NCI-H510A treated with DMSO at 0.1 percent for 48 hours (cell line): ENCODE measurements at regions not wholly inside any gene's neighbourhood (a gene's known extent, or its start where the extent isn't known, plus 50 kb on each side); places are given as distances from the start of the nearest gene placed in this dataset.

Source experiments
- DNase-seq: peaks from one replicate; lab custom pipeline; 2025; lab: John Stamatoyannopoulos, UW

DNA sequence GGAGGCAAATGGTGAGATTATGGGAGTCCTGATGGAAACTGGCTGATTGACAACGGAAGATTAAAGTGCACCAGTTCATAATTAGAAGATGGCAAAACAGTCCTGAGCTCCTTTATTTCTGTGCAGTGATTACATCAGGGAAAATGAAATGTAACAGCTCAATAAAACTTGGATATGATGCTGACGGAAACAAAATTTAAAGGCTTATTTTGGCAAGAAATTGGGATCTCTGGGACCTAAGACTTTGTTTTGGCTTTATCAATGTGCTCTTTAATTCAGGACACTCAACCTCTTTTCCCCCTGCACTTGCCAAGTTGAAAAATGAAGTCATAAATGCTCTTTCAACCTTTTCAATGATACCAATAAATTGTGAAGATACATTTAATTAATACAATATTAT, 226.8 kb downstream of the C6orf118 start:
- no peak for DNase-seq

GRCh38 chr6:165081944-165082532, 227.4 kb downstream of the C6orf118 start:
- DNase-seq, result no peak

DNA sequence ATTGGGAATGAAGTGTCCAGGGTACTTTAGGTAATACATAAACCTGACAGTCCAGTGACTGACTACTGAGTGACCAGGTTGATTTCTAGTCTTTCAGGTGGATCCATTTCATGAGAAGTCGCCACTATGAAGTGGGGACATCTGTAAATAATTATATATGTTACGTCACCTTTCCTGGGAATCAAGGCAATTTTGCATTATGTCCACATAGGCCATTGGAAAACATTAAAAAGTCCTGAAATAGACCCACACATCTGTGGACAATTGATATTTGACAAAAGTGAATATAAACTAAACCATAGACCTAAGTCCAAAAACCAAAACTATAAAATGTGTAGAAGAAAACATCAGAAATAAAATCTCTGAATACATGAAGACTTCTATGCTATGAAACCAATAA, 231.5 kb downstream of the C6orf118 start:
- DNase-seq, result no peak

GRCh38 chr6:165071906-165072305, 237.5 kb downstream of the C6orf118 start:
- no peak for DNase-seq

DNA sequence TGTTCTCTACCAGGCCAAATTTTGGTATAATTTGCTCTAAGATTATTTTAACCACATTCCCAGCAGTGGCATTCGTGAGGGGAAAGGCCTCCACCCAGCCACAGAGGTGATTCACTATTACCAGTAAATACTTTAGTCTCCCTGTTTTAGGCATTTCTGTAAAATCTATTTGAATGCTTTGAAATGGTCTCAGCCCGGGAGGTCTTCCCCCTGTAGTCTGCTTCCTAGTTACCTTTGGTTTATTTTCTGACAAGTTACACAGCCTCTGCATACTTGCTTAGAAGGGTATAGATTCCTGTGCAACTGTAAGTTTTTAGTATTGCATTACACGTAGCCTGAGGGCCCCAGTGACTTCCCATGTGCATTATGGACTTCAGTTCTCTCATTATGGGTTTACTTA, 248.7 kb downstream of the C6orf118 start:
- DNase-seq, result no peak

GRCh38 chr6:165059032-165059431, 250.4 kb downstream of the C6orf118 start:
- no peak for DNase-seq

DNA sequence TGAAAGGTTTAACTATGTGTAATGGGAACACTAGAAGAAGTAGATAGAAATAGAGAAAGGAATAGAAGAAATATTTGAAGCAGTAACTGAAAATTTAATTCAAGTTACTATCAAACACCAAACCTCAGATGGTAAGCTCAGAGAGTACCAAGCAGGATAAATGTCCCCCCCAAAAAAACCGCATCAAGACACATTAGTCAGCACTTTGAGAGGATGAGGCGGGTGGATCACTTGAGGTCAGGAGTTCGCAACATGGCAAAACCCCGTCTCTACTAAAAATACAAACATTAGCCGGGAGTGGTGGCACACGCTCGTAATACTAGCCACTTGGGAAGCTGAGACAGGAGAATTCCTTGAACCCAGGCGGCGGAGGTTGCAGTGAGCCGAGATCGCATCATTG, 253.1 kb downstream of the C6orf118 start:
- DNase-seq, result no peak

GRCh38 chr6:165055231-165055630, 254.2 kb downstream of the C6orf118 start:
- no peak for DNase-seq

- no peak for DNase-seq
Observed at GRCh38 chr6:165052561-165053480, 256.6 kb downstream of the C6orf118 start.

- DNase-seq, result no peak
Observed at GRCh38 chr6:165049362-165049761, 260.0 kb downstream of the C6orf118 start.

- no peak for DNase-seq
Observed at GRCh38 chr6:165047952-165048351, 261.5 kb downstream of the C6orf118 start.

DNA sequence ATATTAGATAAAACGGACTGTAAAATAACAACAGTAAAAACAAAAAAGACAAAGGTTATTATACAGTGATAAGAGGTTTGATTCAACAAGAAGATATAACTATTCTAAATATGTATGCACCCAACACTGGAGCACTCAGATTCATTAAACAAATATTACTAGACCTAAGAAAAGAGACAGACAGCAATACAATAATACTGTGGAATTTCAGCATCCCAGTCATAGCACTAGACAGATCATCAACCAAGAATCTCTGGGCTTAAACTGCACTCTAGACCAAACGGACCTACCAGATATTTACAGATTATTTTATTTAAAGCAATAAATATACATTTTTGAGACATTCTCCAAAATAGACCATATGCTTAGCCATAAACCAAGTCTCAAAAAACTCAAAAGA, 263.8 kb downstream of the C6orf118 start:
- DNase-seq, result no peak

DNA sequence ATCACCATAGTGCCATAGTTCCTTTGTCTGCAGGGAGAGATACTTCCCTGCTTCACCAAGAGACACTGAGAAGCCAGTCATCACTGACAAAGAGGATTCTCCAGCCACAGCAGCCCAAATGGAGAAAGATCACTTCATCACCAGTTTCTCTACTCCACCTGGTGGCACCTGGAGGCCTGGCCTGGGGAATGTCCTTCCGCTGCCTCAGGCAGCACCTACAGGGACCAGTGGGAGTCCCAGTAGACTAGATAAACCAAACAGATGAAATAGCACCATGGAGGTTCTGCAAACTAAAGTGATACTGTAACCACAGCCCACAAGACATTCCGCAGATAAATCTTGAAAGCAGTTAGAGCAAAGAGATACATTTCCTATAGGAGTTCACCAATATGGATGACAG, 266.5 kb downstream of the C6orf118 start:
- DNase-seq, result no peak

DNA sequence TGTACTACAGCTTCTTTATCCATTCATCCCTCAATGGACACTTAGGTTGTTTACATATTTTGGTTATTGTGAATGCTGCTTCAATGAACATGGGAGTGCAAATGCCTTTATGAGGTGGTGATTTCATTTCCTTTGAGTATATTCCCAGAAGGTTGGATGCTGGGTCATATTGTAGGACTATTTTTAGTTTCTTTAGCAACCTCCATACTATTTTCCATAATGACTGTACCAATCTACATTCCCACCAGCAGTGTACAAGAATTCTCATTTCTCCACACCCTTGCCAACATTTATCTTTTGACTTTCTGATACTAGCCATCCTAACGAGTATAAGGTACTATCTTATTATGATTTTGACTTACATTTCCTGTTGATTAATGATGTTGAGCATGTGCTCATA, 269.0 kb downstream of the C6orf118 start:
- DNase-seq, result no peak

DNA sequence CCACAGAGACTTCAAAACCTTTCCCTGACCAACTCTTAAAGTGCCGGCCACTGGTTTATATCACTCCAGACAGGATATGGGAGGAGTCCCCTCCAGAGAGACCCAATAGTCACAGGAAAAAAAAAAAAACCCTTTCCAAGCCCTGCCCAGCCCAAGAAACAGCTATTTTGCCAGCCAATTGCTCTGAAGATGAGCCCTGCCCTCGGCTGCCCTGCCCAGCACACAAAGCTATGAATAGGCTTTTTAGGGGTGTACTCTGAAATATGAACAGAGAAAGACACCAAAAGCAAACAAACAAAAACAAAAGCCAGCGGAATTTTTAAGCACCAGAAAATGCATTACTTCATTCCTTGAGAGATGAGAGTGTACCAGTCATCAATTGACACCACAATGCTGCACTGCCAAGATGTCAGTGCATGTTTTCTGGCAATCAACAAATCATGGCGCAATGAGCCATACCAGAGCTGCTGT, 275.1 kb downstream of the C6orf118 start:
- DNase-seq, result no peak

GRCh38 chr6:165031502-165031901, 277.9 kb downstream of the C6orf118 start:
- DNase-seq, result no peak

DNA sequence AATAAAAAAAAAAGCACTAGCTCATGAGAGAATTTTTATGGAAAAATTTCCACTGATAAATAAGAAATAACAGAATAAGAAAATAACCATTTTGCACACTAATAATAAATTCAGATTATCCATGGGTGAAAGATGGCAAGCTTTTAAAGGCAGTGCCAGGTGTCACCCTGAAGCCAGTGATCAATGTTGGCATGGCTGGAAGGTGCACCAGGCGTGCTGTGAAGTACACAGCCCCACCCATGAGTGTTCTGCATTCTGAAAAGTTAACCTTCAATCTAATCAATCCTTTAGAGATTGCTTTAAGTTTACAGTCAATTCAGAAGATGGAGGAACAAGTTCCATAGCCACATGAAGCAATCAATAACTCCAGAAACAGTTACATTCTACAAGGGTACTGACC, 284.4 kb downstream of the C6orf118 start:
- no peak for DNase-seq

- no peak for DNase-seq
Observed at GRCh38 chr6:165019681-165020080, 289.7 kb downstream of the C6orf118 start.

DNA sequence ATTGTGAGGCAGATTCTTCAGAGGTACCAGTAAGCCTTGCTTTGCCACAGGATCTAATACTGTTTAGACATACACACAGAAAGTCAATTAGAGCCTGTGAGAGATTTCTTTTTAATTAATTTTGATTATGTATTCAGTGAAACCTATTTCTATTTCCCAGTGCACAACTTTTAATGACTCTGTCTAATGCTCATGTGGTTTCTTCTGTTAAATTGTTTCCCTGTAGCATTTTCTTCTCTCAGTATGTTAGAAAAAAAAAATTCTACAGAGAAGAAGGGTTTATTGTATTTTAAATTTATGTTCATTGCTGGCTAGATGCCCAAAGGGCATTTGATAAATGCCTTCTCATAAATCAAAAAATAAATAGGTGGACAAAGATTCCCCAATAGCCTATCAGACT, 293.7 kb downstream of the C6orf118 start:
- no peak for DNase-seq

DNA sequence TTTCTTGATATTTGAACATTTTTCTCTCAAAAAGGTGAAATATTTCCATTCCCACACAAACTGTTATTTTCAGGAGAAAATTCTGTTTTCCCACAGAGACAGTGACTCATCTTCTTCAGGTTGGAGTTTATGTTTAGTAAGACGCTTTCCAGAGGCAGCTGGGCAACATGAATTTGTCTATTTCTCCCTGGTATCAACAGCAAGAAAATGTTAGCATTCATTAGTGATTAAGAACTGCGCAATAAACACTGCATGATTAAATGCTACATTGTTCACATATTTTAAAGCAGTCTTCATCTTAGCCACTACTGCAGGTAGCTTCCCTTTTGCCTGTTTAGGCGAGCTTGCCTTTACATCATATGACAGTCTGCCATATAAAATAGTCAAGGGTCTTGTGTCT, 295.7 kb downstream of the C6orf118 start:
- DNase-seq, result no peak

- no peak for DNase-seq
Observed at GRCh38 chr6:165012183-165012582, 297.2 kb downstream of the C6orf118 start.

DNA sequence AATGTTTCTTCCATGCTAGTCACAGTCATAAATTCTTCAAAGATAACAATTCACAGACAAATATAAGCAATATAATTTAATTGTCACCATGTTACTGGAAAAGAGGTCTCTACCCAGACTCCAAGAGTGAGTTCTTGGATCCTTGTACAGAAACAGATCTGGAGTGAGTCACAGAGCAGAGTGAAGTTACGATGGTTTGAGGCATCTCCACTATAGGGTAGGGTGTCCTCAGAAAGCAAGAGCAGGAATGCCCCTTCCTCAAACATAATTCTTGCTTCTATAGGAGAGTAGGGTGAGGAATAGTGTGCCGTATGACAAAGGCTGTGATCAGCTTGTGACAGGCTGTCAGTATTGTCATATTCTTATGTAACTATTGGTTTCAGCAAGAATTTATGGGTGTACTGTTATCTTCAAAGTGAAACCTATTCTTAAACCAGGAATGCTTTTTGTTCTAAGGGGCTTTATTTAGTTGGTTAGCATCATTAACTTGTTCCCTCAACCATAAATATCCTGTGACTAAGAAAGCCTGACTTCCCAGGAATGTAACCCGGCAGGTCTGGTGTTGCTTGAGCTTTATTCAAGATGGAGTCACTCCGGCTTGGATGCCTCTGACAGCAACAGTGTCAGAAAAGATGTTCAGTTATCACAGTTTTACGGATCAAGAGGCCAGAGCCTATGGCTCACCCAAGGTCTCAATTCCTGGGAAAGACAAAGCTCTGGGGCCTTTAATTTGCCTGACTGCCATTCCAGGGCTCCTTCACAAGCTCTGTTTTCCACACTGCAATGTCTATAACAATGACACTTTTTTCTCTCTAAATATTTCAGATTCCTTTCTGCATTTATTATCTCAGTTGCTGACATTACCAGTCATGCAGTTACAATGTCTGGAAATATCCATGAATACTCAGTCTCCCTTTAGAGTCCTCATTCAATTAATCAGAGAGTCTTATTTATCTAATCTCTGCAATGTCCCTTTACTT, 298.6 kb downstream of the C6orf118 start:
- no peak for DNase-seq
